ENCODE measurements at regions not wholly inside any gene's neighbourhood (a gene's known extent, or its start where the extent isn't known, plus 50 kb on each side); places are given as distances from the start of the nearest gene placed in this dataset.
"Not testable (repeated sequence)": the region's sequence is repeated elsewhere in the genome, so short reads cannot be mapped to it uniquely, and the experiment has no call there.

GRCh38 chr21:19523061-19523460 is 1119.5 kb upstream of the TMPRSS15 start:
- no peak for DNase-seq (ENCODE audit: low spot score)

GRCh38 chr21:19523746-19524145 is 1120.2 kb upstream of the TMPRSS15 start:
- DNase-seq (ENCODE audit: low spot score), result no peak

- no peak for DNase-seq (ENCODE audit: low spot score)
Observed at GRCh38 chr21:19529031-19529430, 1125.4 kb upstream of the TMPRSS15 start.

- DNase-seq (ENCODE audit: low spot score), result no peak
Observed at GRCh38 chr21:19535356-19535755, 1131.8 kb upstream of the TMPRSS15 start.

- no peak for DNase-seq (ENCODE audit: low spot score)
Observed at GRCh38 chr21:19537116-19537515, 1133.5 kb upstream of the TMPRSS15 start.

GRCh38 chr21:19540287-19540686 is 1136.7 kb upstream of the TMPRSS15 start:
- no peak for DNase-seq (ENCODE audit: low spot score)

GRCh38 chr21:19541602-19542001 is 1138.0 kb upstream of the TMPRSS15 start:
- no peak for DNase-seq (ENCODE audit: low spot score)

GRCh38 chr21:19544493-19544892 is 1140.9 kb upstream of the TMPRSS15 start:
- not testable (repeated sequence) for DNase-seq (ENCODE audit: low spot score)

- no peak for DNase-seq (ENCODE audit: low spot score)
Observed at GRCh38 chr21:19547951-19548840, 1144.6 kb upstream of the TMPRSS15 start.

- DNase-seq (ENCODE audit: low spot score), result no peak
Observed at GRCh38 chr21:19553919-19554615, 1150.5 kb upstream of the TMPRSS15 start.

GRCh38 chr21:19557046-19557445 is 1153.5 kb upstream of the TMPRSS15 start:
- no peak for DNase-seq (ENCODE audit: low spot score)

GRCh38 chr21:19557488-19557887 is 1153.9 kb upstream of the TMPRSS15 start:
- no peak for DNase-seq (ENCODE audit: low spot score)

- no peak for DNase-seq (ENCODE audit: low spot score)
Observed at GRCh38 chr21:19565587-19565986, 1162.0 kb upstream of the TMPRSS15 start.

- DNase-seq (ENCODE audit: low spot score), result no peak
Observed at GRCh38 chr21:19566975-19567374, 1163.4 kb upstream of the TMPRSS15 start.

GRCh38 chr21:19577381-19577780 is 1173.8 kb upstream of the TMPRSS15 start:
- no peak for DNase-seq (ENCODE audit: low spot score)

GRCh38 chr21:19590044-19590443 is 1186.5 kb upstream of the TMPRSS15 start:
- DNase-seq (ENCODE audit: low spot score), result no peak

GRCh38 chr21:19603011-19603593 is 1199.5 kb upstream of the TMPRSS15 start:
- DNase-seq (ENCODE audit: low spot score), result no peak

- no peak for DNase-seq (ENCODE audit: low spot score)
Observed at GRCh38 chr21:19608101-19608621, 1204.6 kb upstream of the TMPRSS15 start.

GRCh38 chr21:19609611-19610010 is 1206.0 kb upstream of the TMPRSS15 start:
- no peak for DNase-seq (ENCODE audit: low spot score)

- no peak for DNase-seq (ENCODE audit: low spot score)
Observed at GRCh38 chr21:19621837-19622496, 1218.4 kb upstream of the TMPRSS15 start.

GRCh38 chr21:19640964-19641363 is 1237.4 kb upstream of the TMPRSS15 start:
- DNase-seq (ENCODE audit: low spot score), result no peak

- no peak for DNase-seq (ENCODE audit: low spot score)
Observed at GRCh38 chr21:19648391-19648790, 1244.8 kb upstream of the TMPRSS15 start.
